Progenitor cell of endocrine pancreas (in vitro differentiated cells): ENCODE measurements at regions not wholly inside any gene's neighbourhood (a gene's known extent, or its start where the extent isn't known, plus 50 kb on each side); places are given as distances from the start of the nearest gene placed in this dataset.
A peak's percentile ranks its signal among the peaks of the same experiment; 100 is the strongest.

Source experiments
- DNase-seq: peaks from one replicate; pipeline ENCODE4 v3.0.0; 2021; ENCODE audit warnings: low spot score; ENCODE audit not compliant: unreplicated experiment
- H3K27ac Mint-ChIP-seq: 2 replicates; pipeline ENCODE4 v1.8.0; 2021; ENCODE audit warnings: mild to moderate bottlenecking, moderate library complexity, mixed read lengths
- H3K27me3 Mint-ChIP-seq: 2 replicates; pipeline ENCODE4 v1.8.0; 2021; ENCODE audit warnings: mixed read lengths
- H3K36me3 Mint-ChIP-seq: 2 replicates; pipeline ENCODE4 v1.8.0; 2022; ENCODE audit warnings: mixed read lengths; ENCODE audit not compliant: insufficient read depth
- H3K4me1 Mint-ChIP-seq: 2 replicates; pipeline ENCODE4 v1.8.0; 2021; ENCODE audit warnings: low read depth, mixed read lengths
- H3K4me3 Mint-ChIP-seq: 2 replicates; pipeline ENCODE4 v1.8.0; 2021; ENCODE audit warnings: low read depth, mild to moderate bottlenecking, moderate library complexity, mixed read lengths
- H3K9me3 Mint-ChIP-seq: 2 replicates; pipeline ENCODE4 v1.8.0; 2021; ENCODE audit warnings: low read depth, mixed read lengths
- CTCF ChIP-seq: fragments of 200-600 bp; sonication (generic); IDR thresholded peaks from one replicate; pipeline ENCODE4 v1.5.0; 2021; ENCODE audit warnings: antibody characterized with exemption, mild to moderate bottlenecking; ENCODE audit not compliant: unreplicated experiment

GRCh38 chr17:79398441-79398840 lies 212.4 kb downstream of the RBFOX3 start:
- H3K9me3 Mint-ChIP-seq, result no peaks in the 10 kb centered on the region
- H3K36me3 Mint-ChIP-seq, result no peaks in the 10 kb centered on the region
- H3K27ac Mint-ChIP-seq, result no peak overlapping the region
- peaks cover 72% of the 10 kb centered on the region for H3K27me3 Mint-ChIP-seq
- H3K4me1 Mint-ChIP-seq, result peaks cover 8% of the 10 kb centered on the region
- no peak for TF ChIP-seq CTCF
- no peak for DNase-seq
- no peak overlapping the region for H3K4me3 Mint-ChIP-seq

GRCh38 chr17:79396696-79397095 lies 214.2 kb downstream of the RBFOX3 start:
- Mint-ChIP-seq H3K4me1 (peaks cover 8% of the 10 kb centered on the region), H3K27me3 (peaks cover 77% of the 10 kb centered on the region), H3K4me3 (no peak overlapping the region), H3K9me3 (no peaks in the 10 kb centered on the region), H3K27ac (no peak overlapping the region), H3K36me3 (no peaks in the 10 kb centered on the region)
- no peak for TF ChIP-seq CTCF
- DNase-seq, result no peak

GRCh38 chr17:79395545-79395944 lies 215.3 kb downstream of the RBFOX3 start:
- Mint-ChIP-seq H3K4me3 (no peak overlapping the region), H3K27me3 (peaks cover 77% of the 10 kb centered on the region), H3K27ac (no peak overlapping the region), H3K36me3 (no peaks in the 10 kb centered on the region), H3K4me1 (no peaks in the 10 kb centered on the region), H3K9me3 (no peaks in the 10 kb centered on the region)
- no peak for TF ChIP-seq CTCF
- no peak for DNase-seq

GRCh38 chr17:79395066-79395465 lies 215.8 kb downstream of the RBFOX3 start:
- Mint-ChIP-seq H3K27me3 (peaks cover 77% of the 10 kb centered on the region), H3K36me3 (no peaks in the 10 kb centered on the region), H3K4me3 (no peak overlapping the region), H3K4me1 (no peaks in the 10 kb centered on the region), H3K9me3 (no peaks in the 10 kb centered on the region), H3K27ac (no peak overlapping the region)
- no peak for DNase-seq
- TF ChIP-seq CTCF, result no peak

- TF ChIP-seq CTCF, result peak; percentile 93
- Mint-ChIP-seq H3K9me3 (no peaks in the 10 kb centered on the region), H3K4me1 (no peaks in the 10 kb centered on the region), H3K36me3 (no peaks in the 10 kb centered on the region), H3K27me3 (peaks cover 74% of the 10 kb centered on the region), H3K4me3 (no peak overlapping the region), H3K27ac (no peak overlapping the region)
- peak; percentile 92 for DNase-seq
These were observed 217.3 kb downstream of the RBFOX3 start for GRCh38 chr17:79393358-79394052.
